H1 (cell line): ENCODE measurements at regions not wholly inside any gene's neighbourhood (a gene's known extent, or its start where the extent isn't known, plus 50 kb on each side); places are given as distances from the start of the nearest gene placed in this dataset.

Source experiments
- EP300 ChIP-seq, 2 experiments: IDR thresholded peaks; 1 replicate in 1 of 2; 2 replicates in 1 of 2; pipeline ENCODE4 v1.6.1; 2011 to 2012; ENCODE audit warnings: low read depth in 2 of 2, low read length in 2 of 2, mild to moderate bottlenecking in 2 of 2, borderline replicate concordance in 1 of 2, inconsistent platforms in 1 of 2, moderate library complexity in 1 of 2
- TF ChIP-seq, protein P1 (sequence below): IDR thresholded peaks from 2 replicates; pipeline ENCODE4 v1.6.1; 2012; ENCODE audit warnings: low read length, inconsistent platforms

DNA sequence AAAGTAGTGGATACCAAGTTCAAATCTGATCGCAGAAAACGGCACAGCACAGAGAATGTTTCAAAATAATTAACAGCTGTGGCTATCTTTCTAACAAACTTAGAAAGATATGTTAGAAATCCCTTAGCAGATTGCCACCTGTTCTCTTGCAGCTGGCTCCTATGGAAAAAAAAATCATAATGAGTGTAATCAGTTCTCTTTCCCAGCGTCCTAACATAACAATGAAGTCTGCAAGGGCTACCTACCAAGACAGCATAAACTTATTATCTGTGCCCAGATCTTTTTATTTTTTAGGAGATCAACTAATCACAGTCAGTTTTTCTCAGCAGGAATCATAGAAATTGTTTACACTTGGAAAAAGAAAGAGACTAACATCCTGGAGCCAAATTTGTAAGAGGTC, 358.6 kb upstream of the FOXG1 start:
- TF ChIP-seq EP300 (IDR thresholded peaks at IDR 0.05; ENCODE audit: borderline replicate concordance in 1 of 2, low read depth in 2 of 2, low read length in 2 of 2), result no peak
- TF ChIP-seq, protein P1, sequence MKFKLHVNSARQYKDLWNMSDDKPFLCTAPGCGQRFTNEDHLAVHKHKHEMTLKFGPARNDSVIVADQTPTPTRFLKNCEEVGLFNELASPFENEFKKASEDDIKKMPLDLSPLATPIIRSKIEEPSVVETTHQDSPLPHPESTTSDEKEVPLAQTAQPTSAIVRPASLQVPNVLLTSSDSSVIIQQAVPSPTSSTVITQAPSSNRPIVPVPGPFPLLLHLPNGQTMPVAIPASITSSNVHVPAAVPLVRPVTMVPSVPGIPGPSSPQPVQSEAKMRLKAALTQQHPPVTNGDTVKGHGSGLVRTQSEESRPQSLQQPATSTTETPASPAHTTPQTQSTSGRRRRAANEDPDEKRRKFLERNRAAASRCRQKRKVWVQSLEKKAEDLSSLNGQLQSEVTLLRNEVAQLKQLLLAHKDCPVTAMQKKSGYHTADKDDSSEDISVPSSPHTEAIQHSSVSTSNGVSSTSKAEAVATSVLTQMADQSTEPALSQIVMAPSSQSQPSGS, result no peak
